ENCODE measurements at regions not wholly inside any gene's neighbourhood (a gene's known extent, or its start where the extent isn't known, plus 50 kb on each side); places are given as distances from the start of the nearest gene placed in this dataset.

- no peaks in the 10 kb centered on the region for H3K79me2 ChIP-seq (ENCODE audit: insufficient read depth, low read length)
- TF ChIP-seq, protein P1, sequence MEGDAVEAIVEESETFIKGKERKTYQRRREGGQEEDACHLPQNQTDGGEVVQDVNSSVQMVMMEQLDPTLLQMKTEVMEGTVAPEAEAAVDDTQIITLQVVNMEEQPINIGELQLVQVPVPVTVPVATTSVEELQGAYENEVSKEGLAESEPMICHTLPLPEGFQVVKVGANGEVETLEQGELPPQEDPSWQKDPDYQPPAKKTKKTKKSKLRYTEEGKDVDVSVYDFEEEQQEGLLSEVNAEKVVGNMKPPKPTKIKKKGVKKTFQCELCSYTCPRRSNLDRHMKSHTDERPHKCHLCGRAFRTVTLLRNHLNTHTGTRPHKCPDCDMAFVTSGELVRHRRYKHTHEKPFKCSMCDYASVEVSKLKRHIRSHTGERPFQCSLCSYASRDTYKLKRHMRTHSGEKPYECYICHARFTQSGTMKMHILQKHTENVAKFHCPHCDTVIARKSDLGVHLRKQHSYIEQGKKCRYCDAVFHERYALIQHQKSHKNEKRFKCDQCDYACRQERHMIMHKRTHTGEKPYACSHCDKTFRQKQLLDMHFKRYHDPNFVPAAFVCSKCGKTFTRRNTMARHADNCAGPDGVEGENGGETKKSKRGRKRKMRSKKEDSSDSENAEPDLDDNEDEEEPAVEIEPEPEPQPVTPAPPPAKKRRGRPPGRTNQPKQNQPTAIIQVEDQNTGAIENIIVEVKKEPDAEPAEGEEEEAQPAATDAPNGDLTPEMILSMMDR (IDR thresholded peaks at IDR 0.05 in 2 of 3, conservative IDR thresholded peaks at IDR 0.05 in 1 of 3; ENCODE audit: borderline replicate concordance in 1 of 3, insufficient read depth in 1 of 3, low read depth in 2 of 3, low read length in 2 of 3), result no peak
- TF ChIP-seq ZNF274 (IDR thresholded peaks at IDR 0.05; ENCODE audit: low read depth, low read length), result no peak
- TF ChIP-seq REST (IDR thresholded peaks at IDR 0.05; ENCODE audit: low read depth), result no peak
- TF ChIP-seq POLR2AphosphoS5 (IDR thresholded peaks at IDR 0.05; ENCODE audit: low read depth, low read length), result no peak
- TF ChIP-seq, protein P2, sequence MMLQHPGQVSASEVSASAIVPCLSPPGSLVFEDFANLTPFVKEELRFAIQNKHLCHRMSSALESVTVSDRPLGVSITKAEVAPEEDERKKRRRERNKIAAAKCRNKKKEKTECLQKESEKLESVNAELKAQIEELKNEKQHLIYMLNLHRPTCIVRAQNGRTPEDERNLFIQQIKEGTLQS (IDR thresholded peaks at IDR 0.05), result no peak
- H3K36me3 ChIP-seq (ENCODE audit: control insufficient read depth in 1 of 2, insufficient read depth in 2 of 2, low read length in 2 of 2), result no peaks in the 10 kb centered on the region
- intact Hi-C loops (cut with micrococcal nuclease), result no loop called here
- no peak overlapping the region for H3K4me2 ChIP-seq (ENCODE audit: low read length)
- no peaks in the 10 kb centered on the region for H3K9me2 ChIP-seq (ENCODE audit: insufficient read depth)
- no peaks in the 10 kb centered on the region for H4K20me1 ChIP-seq (ENCODE audit: insufficient read depth)
- no TSS peak for BruUV-seq (replicated peaks)
- no peaks in the 10 kb centered on the region for H3K9me3 ChIP-seq (ENCODE audit: control insufficient read depth in 1 of 2, insufficient read depth in 1 of 2, low read depth in 1 of 2, low read length in 2 of 2)
- no peak overlapping the region for H2AFZ ChIP-seq (ENCODE audit: low read depth, low read length, poor library complexity, severe bottlenecking)
- no peaks in the 10 kb centered on the region for H3K4me1 ChIP-seq (ENCODE audit: control insufficient read depth in 1 of 2, insufficient read depth in 2 of 2, low read length in 2 of 2)
- peaks cover 20% of the 10 kb centered on the region for H3K27me3 ChIP-seq (ENCODE audit: insufficient read depth, low read length)
- no peak overlapping the region for H3K27ac ChIP-seq (ENCODE audit: low read depth, low read length)
- ChIA-PET POLR2A (no interaction called here), CTCF (no interaction called here), RAD21 (ENCODE audit: low non-redundant PET in 1 of 2, low total read pairs in 2 of 2, uncharacterized antibody in 2 of 2, unreplicated experiment in 2 of 2) (no interaction called here)
- no peak overlapping the region for H3K4me3 ChIP-seq (replicated peaks in 1 of 2; ENCODE audit: low read depth in 1 of 2, low read length in 2 of 2)
- DNase-seq (ENCODE audit: low read depth, low spot score) (no peak), ATAC-seq (no peak)
- H3K9ac ChIP-seq (ENCODE audit: low read length), result no peak overlapping the region
Observed at GRCh38 chr9:87280421-87280820, 217.2 kb upstream of the DAPK1 start.

Data from HCT116 (cell line).